Suprapubic skin (tissue), 4 donors: ENCODE measurements at regions not wholly inside any gene's neighbourhood (a gene's known extent, or its start where the extent isn't known, plus 50 kb on each side); places are given as distances from the start of the nearest gene placed in this dataset.

Source experiments
- EP300 ChIP-seq: sonication (generic); formaldehyde crosslinking; IDR thresholded peaks from one replicate; pipeline ENCODE4 v1.6.1; 2017; ENCODE audit warnings: antibody characterized with exemption
- POLR2A ChIP-seq, 2 donors: fragments of 450-650 bp; IDR thresholded peaks; one replicate each; pipeline ENCODE4 v1.6.1; 2017; ENCODE audit warnings: antibody characterized with exemption in 2 of 2, mild to moderate bottlenecking in 2 of 2, moderate library complexity in 2 of 2
- POLR2AphosphoS5 ChIP-seq, 3 donors: sonication (generic); formaldehyde crosslinking; IDR thresholded peaks; one replicate each; pipeline ENCODE4 v1.6.1; 2017; ENCODE audit warnings: antibody characterized with exemption in 3 of 3
- TF ChIP-seq, protein P1 (sequence below), 2 donors: fragments of 200-600 bp in 1 of 2; fragments of 450-650 bp in 1 of 2; sonication (generic) in 1 of 2; IDR thresholded peaks; one replicate each; pipeline ENCODE4 v1.5.1; 2016 to 2019; ENCODE audit warnings: antibody characterized with exemption in 2 of 2, mild to moderate bottlenecking in 1 of 2, moderate library complexity in 1 of 2

DNA sequence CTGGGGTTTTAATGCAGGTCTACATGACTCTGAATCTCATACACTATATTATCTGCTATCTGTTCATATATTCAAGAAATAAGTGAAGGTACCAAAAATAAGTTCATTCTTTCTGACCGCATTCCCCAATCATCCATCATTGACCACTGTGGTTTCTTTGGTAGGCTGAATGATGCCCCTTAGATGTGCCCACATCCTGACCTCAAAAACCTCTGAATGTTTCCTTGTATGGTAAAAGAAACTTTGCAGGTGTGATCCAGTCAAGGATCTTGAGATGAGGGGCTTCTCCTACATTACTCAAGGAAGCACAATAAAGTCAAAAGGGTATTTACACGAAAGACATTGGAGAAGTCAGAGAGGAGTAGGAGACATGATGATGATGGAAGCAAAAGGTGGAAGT, 60.6 kb upstream of the LRRC8B start:
- TF ChIP-seq, protein P1, sequence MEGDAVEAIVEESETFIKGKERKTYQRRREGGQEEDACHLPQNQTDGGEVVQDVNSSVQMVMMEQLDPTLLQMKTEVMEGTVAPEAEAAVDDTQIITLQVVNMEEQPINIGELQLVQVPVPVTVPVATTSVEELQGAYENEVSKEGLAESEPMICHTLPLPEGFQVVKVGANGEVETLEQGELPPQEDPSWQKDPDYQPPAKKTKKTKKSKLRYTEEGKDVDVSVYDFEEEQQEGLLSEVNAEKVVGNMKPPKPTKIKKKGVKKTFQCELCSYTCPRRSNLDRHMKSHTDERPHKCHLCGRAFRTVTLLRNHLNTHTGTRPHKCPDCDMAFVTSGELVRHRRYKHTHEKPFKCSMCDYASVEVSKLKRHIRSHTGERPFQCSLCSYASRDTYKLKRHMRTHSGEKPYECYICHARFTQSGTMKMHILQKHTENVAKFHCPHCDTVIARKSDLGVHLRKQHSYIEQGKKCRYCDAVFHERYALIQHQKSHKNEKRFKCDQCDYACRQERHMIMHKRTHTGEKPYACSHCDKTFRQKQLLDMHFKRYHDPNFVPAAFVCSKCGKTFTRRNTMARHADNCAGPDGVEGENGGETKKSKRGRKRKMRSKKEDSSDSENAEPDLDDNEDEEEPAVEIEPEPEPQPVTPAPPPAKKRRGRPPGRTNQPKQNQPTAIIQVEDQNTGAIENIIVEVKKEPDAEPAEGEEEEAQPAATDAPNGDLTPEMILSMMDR (IDR thresholded peaks at IDR 0.05) = no peak
- no peak for TF ChIP-seq POLR2A (IDR thresholded peaks at IDR 0.05)
- no peak for TF ChIP-seq POLR2AphosphoS5 (IDR thresholded peaks at IDR 0.05)
- no peak for TF ChIP-seq EP300
